ENCODE measurements at regions not wholly inside any gene's neighbourhood (a gene's known extent, or its start where the extent isn't known, plus 50 kb on each side); places are given as distances from the start of the nearest gene placed in this dataset.
"Not testable (repeated sequence)": the region's sequence is repeated elsewhere in the genome, so short reads cannot be mapped to it uniquely, and the experiment has no call there.

DNA sequence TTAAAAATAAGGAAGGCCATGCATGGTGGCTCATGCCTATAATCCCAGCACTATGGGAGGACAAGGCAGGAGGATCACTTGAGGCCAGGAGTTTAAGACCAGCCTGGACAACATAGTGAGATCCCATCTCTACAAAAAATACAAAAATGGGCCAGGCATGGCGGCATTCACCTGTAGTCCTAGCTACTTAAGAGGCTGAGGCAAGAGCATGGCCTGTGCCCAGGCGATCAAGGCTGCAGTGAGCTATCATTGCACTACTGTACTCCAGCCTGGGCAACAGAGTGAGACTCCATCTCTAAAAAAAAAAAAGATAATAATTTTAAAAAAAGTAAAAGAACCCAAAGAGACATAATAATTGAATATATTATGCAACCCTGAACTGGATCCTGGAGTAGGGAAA lies 83.6 kb upstream of the ZNF423 start:
- DNase-seq (ENCODE audit: low read depth in 2 of 2, low spot score in 1 of 2): no peak

DNA sequence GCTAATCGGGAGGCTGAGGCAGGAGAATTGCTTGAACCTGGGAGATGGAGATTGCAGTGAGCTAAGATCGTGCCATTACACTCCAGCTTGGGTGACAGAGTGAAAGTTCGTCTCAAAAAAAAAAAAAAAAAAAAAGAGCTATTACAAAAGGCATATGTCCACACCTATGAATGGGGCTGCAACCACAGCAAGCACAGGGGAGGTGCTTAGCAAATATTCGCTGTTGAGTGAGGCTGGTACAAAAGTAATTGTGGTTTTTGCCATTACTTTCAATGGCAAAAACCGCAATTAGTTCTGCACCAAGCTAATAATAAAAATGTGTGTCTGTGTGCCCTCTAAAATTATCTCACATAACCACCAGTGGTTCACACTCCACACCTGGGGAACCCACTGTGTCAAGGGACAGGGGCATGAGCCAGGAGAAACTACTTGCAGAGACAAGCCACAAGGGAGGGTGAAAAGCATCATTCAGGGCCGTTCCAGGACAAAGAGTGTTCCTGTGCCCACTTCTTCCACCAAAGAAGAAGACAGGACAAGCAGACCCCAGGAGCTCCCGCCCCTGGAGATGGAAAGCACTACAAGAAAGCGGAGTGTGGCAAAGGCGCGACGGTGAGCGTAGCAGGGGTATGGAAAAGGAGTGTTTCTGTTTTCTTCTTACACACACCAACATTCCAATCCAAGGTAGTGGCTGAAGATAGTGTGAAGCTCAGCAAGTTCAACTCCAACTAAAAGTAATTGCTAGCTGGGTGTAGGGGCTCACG lies 84.4 kb upstream of the CNEP1R1 start:
- DNase-seq (ENCODE audit: low read depth in 2 of 2, low spot score in 1 of 2): no peak

DNA sequence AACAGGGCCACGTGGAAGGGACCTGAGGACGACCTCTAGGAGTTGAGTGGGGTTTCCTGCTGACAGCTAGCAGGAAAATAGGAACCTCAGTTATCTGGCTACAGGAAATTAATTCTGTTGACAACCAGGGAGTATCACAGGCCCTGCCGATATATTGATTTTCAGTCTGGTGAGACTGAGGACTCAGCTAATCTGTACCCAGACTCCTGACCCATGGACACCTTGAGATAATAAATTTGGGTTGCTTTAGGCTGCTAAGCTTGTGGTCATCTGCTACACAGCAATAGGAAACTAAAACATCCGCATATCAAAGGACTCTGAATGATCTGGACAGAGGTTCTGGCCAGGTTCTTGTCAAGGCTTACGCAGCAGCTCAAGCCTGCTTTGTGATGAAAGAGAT lies 80.8 kb upstream of the CNEP1R1 start:
- DNase-seq (ENCODE audit: low read depth in 2 of 2, low spot score in 1 of 2): no peak

DNA sequence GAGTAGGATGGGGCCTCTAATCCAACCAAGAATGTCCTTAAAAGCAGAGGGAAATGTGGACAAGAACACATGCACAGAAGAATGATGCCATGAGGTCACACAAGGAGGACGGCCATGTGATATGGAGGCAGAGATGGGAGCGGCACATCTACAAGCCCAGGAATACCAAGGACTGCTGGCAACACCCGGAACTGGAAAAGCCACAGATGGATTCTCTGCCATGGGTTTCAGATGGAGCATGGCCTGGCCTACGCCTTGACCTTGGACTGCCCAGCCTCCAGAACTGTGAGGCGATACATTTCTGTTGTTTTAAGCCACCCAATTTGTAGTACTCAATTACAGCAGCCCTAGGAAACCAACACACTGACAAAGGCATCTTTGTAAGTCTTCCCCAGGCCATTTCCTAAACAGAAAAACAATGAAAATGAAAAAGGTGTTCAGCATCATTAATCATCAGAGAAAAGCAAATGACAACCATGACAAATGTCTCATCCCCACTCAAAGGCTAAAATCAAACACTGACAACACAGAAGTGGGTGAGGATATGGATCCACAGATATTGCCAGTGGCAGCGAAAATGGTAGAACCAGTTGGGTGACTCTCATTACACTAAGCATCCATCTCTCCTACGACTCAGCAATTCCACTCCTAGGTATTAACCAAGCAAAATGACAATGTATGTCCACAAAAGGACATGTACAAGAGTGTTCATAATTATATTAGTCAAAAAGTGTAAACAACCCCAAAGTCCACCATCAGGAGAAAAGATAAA lies 76.9 kb upstream of the CNEP1R1 start:
- no peak for DNase-seq (ENCODE audit: low read depth in 2 of 2, low spot score in 1 of 2)

DNA sequence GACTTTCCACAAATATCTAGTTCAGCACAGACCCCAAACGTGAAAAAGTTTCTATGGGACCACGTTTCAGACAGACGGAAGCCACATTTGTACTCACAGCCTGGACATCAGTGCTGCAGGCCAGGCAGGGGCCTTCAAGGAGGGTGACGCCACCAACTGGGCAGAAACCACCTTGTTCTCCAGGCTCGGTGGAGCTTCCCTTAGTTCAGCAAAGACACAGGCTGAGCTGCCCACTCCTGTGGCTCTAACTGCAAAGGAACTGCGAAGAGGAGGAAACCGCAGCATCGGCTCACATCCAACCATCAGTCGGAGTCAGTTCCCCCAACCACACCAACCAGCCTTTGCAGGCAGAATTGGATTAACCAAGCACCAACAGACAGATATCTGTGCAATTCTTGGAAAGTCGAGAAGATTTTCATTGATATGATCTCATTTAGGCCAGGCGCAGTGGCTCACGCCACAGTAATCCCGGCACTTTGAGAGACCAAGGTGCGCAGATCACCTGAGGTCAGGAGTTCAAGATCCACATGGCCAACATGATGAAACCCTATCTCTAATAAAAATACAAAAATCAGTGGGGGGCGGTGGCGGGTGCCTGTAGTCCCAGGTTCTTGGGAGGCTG lies 73.3 kb upstream of the CNEP1R1 start:
- DNase-seq (ENCODE audit: low read depth in 2 of 2, low spot score in 1 of 2): no peak

DNA sequence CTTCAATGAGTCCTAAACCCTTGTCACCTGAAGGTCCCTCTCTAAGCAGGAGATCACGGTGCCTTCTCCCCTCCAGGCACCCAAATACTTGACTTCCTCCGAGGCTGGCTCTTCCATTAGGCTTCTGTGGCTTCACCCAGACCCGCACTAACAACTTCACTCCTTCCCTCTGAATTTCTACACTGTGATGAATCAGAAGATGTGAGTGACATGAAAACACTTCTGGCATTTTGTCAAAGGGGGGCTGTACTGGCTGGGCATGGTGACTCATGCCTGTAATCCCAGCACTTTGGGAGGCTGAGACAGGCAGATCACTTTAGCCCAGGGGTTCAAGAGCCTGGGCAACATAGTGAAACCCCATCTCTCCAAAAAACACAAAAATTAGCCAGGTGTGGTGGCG lies 72.6 kb upstream of the CNEP1R1 start:
- no peak for DNase-seq (ENCODE audit: low read depth in 2 of 2, low spot score in 1 of 2)

DNA sequence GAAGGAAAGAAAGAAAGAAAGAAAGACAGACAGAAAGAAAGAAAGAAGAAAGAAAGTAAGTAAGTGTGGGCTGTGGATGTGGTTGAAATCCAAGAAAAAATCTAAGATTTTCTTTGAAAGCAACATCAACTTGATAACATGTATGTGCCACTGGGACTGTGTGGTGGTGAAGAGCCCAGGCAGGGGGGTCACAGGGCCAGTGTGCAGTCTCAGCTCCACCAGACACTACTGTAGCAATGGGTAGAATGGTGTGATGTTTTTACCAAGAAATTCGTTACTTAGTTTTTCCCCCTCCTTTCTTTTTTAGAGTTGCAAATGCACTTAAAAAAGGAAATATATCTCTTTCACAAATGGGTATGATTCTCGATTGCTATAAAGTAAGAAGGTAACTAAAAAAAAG lies 71.9 kb upstream of the CNEP1R1 start:
- no peak for DNase-seq (ENCODE audit: low read depth in 2 of 2, low spot score in 1 of 2)

DNA sequence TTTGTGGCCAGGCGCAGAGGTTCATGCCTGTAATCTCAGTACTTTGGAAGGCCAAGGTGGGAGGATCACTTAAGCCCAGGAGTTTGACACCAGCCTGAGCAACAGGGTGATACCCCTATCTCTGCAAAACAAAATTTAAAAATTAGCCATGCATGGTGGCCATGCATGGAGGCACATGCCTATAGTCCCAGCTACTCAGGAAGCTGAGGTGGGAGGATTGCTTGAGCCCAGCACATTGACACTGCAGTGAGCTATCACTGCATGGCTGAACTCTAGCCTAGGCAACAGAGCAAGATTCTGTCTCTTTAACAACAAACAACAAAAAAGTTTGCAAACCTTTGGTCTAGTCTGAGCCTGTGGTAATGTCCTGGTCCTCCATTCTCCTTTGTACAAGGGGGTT lies 69.2 kb upstream of the CNEP1R1 start:
- no peak for DNase-seq (ENCODE audit: low read depth in 2 of 2, low spot score in 1 of 2)

DNA sequence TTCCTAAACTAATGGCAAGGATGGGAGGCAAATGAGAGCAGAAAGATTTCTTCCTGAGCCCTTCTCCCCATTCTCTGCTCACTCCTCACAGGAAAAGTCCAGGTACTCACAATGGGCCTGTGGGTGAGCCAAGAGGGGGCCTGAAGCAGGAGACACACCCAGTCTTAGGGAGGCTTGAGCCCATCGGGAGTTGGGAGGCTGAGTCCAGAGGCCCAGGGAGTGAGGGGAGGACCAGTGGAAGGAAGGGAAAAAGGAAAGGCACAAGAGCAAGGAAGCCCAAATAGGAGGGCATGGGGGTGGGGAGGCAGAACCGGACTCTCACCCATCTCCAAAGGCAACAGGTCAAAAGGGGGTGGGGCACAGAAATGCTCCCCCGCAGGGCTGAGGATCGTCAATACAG lies 68.1 kb upstream of the CNEP1R1 start:
- no peak for DNase-seq (ENCODE audit: low read depth in 2 of 2, low spot score in 1 of 2)

DNA sequence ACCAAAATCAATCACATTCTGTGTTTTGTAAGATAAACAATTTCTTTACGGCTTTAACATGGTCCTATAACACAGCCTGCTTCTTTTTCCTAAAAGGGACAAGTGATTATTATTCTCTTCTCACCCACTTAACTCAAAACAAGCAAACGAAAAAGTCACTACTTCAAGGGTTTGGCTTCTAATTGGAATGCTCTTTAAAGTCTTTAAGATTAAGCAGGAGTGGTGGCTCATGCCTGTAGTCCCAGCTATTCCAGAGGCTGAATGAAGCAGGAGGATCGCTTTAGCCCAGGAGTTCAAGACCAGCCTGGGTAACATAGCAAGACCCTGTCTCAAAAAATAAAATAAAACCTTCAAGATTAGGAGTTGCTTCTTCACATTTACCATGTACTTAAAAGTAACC lies 66.6 kb upstream of the CNEP1R1 start:
- DNase-seq (ENCODE audit: low read depth in 2 of 2, low spot score in 1 of 2): no peak

DNA sequence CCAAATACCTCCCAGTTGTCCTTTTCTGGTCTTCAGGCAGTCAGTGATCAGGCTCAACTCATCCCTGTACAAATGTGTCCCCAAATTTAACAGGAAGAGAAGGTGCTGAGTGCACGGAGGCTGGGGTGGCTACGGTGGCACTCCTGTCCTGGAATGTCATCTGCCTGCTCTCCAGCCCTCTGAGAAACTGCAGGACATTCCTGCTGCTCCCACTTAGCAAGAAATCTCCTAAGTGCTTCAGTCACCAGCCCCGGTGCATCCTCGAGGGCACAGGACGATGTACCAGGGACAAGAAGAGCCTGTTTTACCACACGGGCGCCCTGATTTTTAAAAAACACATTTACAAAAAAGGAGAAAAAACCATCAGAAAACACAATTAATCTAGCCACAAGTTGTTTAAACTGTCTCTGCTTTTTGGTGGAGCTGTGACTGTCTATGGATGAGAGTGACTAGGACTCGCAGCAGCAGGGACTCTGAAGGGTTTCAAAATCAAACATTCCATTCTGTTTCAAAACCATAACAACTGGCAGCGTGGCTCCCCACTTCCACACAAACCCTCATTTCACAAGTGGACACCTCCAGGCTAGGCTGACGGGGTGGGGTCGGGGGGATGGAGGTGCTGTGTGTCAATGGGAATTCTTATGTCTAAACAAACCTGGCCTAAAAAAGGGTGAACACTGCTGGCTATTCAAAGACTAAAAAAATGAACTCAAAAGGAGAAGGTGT lies 65.3 kb upstream of the CNEP1R1 start:
- DNase-seq (ENCODE audit: low read depth in 2 of 2, low spot score in 1 of 2): no peak

DNA sequence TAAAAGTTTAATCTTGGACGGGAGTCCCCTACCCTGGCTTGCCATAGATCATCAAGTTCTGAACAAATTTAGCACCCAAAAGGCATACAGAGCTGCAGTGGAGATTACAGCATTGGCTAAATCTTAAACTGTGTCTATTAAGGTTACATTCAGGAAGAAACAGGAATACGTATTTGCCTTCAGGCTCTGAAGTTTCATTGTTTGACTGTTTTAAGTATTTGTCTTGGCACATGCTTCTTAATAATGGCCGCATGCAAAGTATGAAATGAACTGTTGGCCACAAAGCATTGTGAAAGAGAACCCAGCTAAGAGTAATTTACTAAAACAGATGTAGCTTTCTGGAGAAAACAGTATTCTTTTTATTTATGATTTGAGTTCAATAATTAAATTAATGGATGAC lies 63.9 kb upstream of the CNEP1R1 start:
- no peak for DNase-seq (ENCODE audit: low read depth in 2 of 2, low spot score in 1 of 2)

DNA sequence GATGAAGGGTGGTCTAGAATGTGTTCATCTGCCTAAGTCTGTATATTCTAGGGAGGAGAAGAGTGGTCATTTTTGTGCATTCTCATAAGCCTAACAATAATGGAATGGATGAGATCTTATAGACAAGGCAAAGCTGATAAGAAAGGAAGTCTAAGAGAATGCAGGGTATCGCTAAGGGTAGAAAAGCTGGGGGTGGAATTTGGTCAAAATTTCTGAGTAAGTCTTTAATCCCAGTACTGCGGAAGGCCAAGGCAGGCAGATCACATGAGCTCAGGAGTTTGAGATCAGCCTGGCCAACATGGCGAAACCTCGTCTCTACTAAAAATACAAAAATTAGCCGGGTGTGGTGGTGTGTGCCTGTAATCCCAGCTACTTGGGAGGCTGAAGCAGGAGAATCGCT lies 62.5 kb upstream of the CNEP1R1 start:
- DNase-seq (ENCODE audit: low read depth in 2 of 2, low spot score in 1 of 2): not testable (repeated sequence)

DNA sequence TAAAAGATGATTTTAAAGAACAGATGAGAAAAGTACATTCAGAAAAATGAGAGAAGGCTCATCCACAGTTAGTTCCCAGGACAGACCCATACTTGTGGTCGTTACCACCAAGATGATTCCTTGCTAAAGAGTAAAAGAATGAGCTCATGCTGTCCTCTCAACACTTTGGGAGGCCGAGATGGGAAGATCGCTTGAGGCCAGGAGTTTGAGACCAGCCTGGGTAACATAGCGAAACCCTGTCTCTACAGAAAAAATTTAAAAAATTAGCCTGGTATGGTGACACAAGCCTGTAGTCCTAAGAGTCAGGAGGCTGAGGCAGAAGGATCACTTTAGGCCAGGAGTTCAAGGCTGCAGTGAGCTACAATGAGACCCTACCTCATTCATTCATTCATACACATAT lies 60.7 kb upstream of the CNEP1R1 start:
- no peak for DNase-seq (ENCODE audit: low read depth in 2 of 2, low spot score in 1 of 2)

DNA sequence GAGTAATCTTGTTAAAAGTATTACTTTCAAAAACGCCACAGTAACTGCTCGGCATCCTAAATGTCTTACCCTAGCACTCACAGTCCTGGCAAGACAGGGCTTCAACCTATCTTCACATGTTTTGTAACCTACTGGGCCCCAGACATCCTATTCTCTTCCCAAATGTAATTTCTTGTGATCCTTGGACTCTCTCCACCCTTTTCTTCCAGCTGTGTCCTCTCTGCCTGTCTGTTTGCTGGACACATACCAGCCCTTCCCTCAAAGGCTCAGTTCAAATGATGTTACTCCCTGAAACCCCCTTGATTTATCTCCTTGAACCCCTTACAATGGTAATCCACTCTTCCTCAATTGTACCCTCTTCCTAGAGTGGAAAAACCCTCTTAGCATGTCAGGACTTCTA lies 60.1 kb upstream of the CNEP1R1 start:
- DNase-seq (ENCODE audit: low read depth in 2 of 2, low spot score in 1 of 2): no peak

DNA sequence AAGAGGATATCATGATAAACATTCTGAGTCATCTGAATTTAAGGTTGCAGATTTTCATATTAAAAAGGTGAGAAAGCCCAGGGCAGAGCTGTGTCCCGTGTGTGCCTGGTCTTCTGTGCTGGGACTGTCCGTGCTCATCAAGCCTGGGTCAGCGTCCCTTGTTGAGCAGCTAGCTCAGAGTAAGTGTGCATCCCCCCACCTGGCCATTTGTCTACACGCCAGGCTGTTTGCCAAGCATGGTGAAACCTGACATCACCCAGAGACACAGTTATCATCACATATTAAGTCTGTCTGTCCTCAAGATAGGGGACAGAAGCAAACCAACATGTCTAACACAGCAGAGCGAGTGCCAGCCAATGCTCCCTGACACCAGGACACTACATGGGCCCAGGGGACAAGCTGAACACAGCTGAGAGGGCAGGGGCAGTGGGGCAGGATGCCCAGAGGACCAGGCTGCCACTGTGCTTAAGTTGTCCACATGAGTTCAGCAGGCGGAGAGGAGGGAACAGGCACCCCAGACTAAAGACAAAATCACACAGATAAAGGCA lies 57.9 kb upstream of the CNEP1R1 start:
- DNase-seq (ENCODE audit: low read depth in 2 of 2, low spot score in 1 of 2): no peak

DNA sequence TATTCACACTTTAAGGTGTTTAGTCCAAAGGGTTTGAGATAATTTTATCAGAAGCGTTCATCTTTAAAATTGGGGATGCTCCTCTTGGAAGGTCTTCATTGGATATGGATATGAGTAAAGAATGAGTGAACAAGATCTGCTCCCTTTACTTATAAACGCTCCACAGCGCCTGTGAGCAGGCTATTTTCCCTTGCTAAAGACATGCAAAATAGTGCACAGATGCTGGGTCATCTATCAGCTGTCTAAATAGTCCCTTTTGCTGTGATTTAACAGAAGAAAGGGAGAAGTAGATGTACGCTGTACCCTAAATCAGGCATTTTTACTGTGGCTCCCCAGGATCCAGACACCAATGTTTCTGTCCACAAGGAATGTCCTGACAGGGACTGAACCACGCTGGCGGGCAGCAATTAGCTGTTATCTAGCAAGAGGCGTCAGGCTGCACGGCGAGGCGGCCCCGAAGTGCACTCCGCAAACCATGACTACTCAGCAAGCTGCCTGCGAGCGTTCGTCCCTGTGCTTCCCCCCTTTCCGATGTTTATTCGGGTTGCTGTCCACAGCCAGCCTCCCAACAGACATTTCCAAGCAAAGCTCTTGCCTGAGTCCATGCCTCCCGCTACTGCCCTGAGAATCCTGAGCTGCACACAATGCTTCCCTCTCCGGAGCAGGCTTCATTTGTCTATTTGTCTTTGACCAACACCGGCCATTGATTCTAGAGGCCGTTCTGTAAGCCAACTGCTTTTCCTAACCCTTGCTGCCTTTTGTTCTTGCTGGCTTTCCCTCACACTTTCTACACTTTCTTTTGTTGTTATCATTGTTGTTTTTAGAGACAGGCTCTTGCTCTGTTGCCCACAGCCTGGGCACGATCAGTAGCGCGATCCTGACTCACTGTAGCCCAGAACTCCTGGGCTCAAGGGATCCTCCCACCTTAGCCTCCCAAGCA lies 55.7 kb upstream of the CNEP1R1 start:
- DNase-seq (ENCODE audit: low read depth in 2 of 2, low spot score in 1 of 2): no peak

DNA sequence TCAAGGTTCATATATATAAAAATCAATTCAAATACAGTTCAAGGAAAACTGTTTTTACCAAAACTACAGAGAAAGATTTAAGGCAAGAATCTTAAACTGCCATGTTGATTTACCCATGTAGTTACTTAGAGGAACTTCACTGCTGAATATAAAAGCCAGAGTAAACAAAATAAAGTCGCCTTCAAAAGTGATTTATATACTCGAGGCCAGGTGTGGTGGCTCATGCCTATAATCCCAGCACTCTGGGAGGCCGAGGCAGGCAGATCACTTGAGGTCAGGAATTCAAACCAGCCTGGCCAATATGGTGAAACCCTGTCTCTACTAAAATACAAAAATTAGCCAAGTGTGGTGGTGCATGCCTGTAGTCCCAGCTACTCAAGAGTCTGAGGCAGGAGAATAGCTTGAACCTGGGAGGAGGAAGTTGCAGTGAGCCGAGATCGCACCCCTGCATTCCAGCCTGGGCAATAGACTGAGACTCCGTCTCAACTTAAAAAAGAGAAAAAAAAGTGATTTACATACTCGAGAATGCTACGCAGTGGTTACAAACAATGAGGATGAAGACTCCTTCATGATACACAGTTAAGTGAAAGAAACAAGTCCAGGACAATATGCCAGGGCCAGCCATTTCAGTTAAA lies 54.1 kb upstream of the CNEP1R1 start:
- no peak for DNase-seq (ENCODE audit: low read depth in 2 of 2, low spot score in 1 of 2)

DNA sequence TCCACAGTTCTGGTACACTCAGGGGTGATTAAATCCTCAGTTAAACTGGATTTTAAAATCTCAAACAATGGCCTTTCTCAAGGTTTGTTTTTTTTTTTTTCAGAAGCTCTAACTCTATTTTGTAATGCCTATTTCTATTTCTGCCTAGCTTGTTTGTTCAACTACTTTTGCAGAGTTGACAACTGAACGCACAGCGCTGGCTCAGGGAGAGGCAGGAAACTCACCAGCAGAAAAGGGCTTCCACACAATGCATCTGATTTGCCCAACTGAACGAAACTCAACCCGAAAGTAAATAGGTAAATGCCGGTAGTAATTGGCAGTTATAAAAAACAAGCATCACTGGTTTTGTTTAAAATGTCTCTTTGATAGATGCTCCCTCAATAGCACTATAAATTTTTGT lies 52.7 kb upstream of the CNEP1R1 start:
- DNase-seq (ENCODE audit: low read depth in 2 of 2, low spot score in 1 of 2): no peak

DNA sequence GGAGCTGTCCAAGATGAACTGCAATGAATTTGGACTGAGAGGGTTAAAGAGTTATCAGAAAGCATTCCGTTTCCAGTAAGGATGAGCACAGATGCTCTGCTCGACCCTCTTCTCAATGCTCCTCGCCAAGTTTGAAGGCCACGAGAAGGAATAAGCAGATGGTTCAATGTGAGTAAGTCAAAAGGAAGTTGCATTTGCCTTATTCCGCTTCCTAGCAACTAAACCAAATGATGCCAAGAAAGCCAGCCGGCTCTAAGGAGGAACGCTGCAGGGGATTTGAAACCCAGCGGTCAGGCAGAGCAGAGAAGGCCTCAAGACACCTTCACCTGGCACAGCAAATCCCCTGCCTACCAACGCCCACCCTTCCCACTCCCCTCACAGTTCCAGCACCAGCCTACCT lies 52.1 kb upstream of the CNEP1R1 start:
- no peak for DNase-seq (ENCODE audit: low read depth in 2 of 2, low spot score in 1 of 2)
